Liver (tissue), 8 donors: ENCODE measurements at regions not wholly inside any gene's neighbourhood (a gene's known extent, or its start where the extent isn't known, plus 50 kb on each side); places are given as distances from the start of the nearest gene placed in this dataset.
A peak's percentile ranks its signal among the peaks of the same experiment; 100 is the strongest.

Experiments
- DNase-seq: peaks from one replicate; pipeline ENCODE4 v3.0.0-alpha.2; 2017; ENCODE audit warnings: low spot score
- H3K27ac ChIP-seq, 2 donors: one replicate each; pipeline ENCODE4 v1.7.0; 2013; ENCODE audit warnings: inconsistent platforms in 2 of 2, low read length in 2 of 2, control low read depth in 1 of 2, low read depth in 1 of 2, mild to moderate bottlenecking in 1 of 2
- H3K27me3 ChIP-seq, 4 donors: one replicate each; pipeline versions ENCODE4 v1.6.1 to v1.7.0; 2013; ENCODE audit warnings: low read length in 3 of 4, inconsistent platforms in 1 of 4, mild to moderate bottlenecking in 1 of 4, moderate library complexity in 1 of 4; ENCODE audit not compliant: control insufficient read depth in 4 of 4, insufficient read depth in 4 of 4
- H3K36me3 ChIP-seq, 4 donors: one replicate each; pipeline versions ENCODE4 v1.6.1 to v1.7.0; 2013; ENCODE audit warnings: low read length in 3 of 4, mild to moderate bottlenecking in 3 of 4, low read depth in 1 of 4, moderate library complexity in 1 of 4; ENCODE audit not compliant: control insufficient read depth in 4 of 4, insufficient read depth in 3 of 4
- H3K4me1 ChIP-seq, 4 donors: one replicate each; pipeline versions ENCODE4 v1.6.1 to v1.7.0; 2013; ENCODE audit warnings: low read length in 3 of 4, mild to moderate bottlenecking in 3 of 4, moderate library complexity in 1 of 4; ENCODE audit not compliant: control insufficient read depth in 4 of 4, insufficient read depth in 4 of 4
- H3K4me3 ChIP-seq, 3 donors: one replicate each; pipeline versions ENCODE4 v1.6.1 to v1.7.0; 2013; ENCODE audit warnings: low read length in 3 of 3, control low read depth in 1 of 3, low read depth in 1 of 3, mild to moderate bottlenecking in 1 of 3
- H3K9ac ChIP-seq, 2 donors: one replicate each; pipeline ENCODE4 v1.7.0; 2013; ENCODE audit warnings: low read length in 2 of 2, mild to moderate bottlenecking in 2 of 2, moderate library complexity in 2 of 2, control low read depth in 1 of 2, low read depth in 1 of 2
- H3K9me3 ChIP-seq, 4 donors: one replicate each; pipeline versions ENCODE4 v1.6.1 to v1.7.0; 2013; ENCODE audit warnings: low read length in 3 of 4; ENCODE audit not compliant: control insufficient read depth in 4 of 4
- EGR1 ChIP-seq, 2 donors: IDR thresholded peaks; 2 replicates each; pipeline ENCODE4 v1.6.1; 2016 to 2018; ENCODE audit warnings: antibody characterized with exemption in 2 of 2, low read depth in 2 of 2
- FOXA1 ChIP-seq: IDR thresholded peaks from 2 replicates; pipeline ENCODE4 v1.6.1; 2016; ENCODE audit warnings: antibody characterized with exemption
- FOXA2 ChIP-seq: IDR thresholded peaks from 2 replicates; pipeline ENCODE4 v1.6.1; 2016; ENCODE audit warnings: antibody characterized with exemption
- GABPA ChIP-seq, 2 donors: IDR thresholded peaks in 1 of 2; conservative IDR thresholded peaks in 1 of 2; 2 replicates each; pipeline ENCODE4 v1.6.1; 2016; ENCODE audit warnings: antibody characterized with exemption in 2 of 2, mild to moderate bottlenecking in 1 of 2, moderate library complexity in 1 of 2
- HNF4A ChIP-seq, 2 donors: conservative IDR thresholded peaks; 2 replicates each; pipeline ENCODE4 v1.6.1; 2016; ENCODE audit warnings: antibody characterized with exemption in 2 of 2, mild to moderate bottlenecking in 2 of 2
- HNF4G ChIP-seq: IDR thresholded peaks from 2 replicates; pipeline ENCODE4 v1.6.1; 2016; ENCODE audit warnings: antibody characterized with exemption
- JUND ChIP-seq, 2 donors: IDR thresholded peaks; 2 replicates each; pipeline ENCODE4 v1.6.1; 2016; ENCODE audit warnings: antibody characterized with exemption in 2 of 2
- NR2F2 ChIP-seq: IDR thresholded peaks from 2 replicates; pipeline ENCODE4 v1.6.1; 2016; ENCODE audit warnings: antibody characterized with exemption
- RAD21 ChIP-seq, 2 donors: IDR thresholded peaks; 2 replicates each; pipeline ENCODE4 v1.6.1; 2016; ENCODE audit warnings: antibody characterized with exemption in 2 of 2, mild to moderate bottlenecking in 2 of 2
- RXRA ChIP-seq, 2 donors: IDR thresholded peaks; 2 replicates each; pipeline ENCODE4 v1.6.1; 2017 to 2018; ENCODE audit warnings: antibody characterized with exemption in 2 of 2, mild to moderate bottlenecking in 1 of 2
- SP1 ChIP-seq: IDR thresholded peaks from 2 replicates; pipeline ENCODE4 v1.6.1; 2018; ENCODE audit warnings: antibody characterized with exemption, mild to moderate bottlenecking
- TAF1 ChIP-seq: conservative IDR thresholded peaks from 2 replicates; pipeline ENCODE4 v1.6.1; 2016; ENCODE audit warnings: antibody characterized with exemption, mild to moderate bottlenecking
- YY1 ChIP-seq: IDR thresholded peaks from 2 replicates; pipeline ENCODE4 v1.6.1; 2016; ENCODE audit warnings: antibody characterized with exemption, mild to moderate bottlenecking
- WGBS: extraction: QIAGEN DNeasy Blood & Tissue Kit; methylation state at CpG from one replicate; pipeline ENCODE4 v1.1.7; 2013; 5-methylcytosine and 5-hydroxymethylcytosine counted together
- TF ChIP-seq, protein P1 (sequence below): IDR thresholded peaks from 2 replicates; pipeline ENCODE4 v1.6.1; 2016; ENCODE audit warnings: antibody characterized with exemption, mild to moderate bottlenecking
- TF ChIP-seq, protein P2 (sequence below): IDR thresholded peaks from 2 replicates; pipeline ENCODE4 v1.6.1; 2016; ENCODE audit warnings: antibody characterized with exemption
- TF ChIP-seq, protein P3 (sequence below): IDR thresholded peaks from 2 replicates; pipeline ENCODE4 v1.6.1; 2016; ENCODE audit warnings: antibody characterized with exemption
- TF ChIP-seq, protein P4 (sequence below): IDR thresholded peaks from 2 replicates; pipeline ENCODE4 v1.6.1; 2016; ENCODE audit warnings: antibody characterized with exemption
- TF ChIP-seq, protein P5 (sequence below): fragments of 150-350 bp; IDR thresholded peaks from 2 replicates; pipeline ENCODE4 v1.5.1; 2017; ENCODE audit warnings: improper control_type of control experiment, low read depth, low read length; ENCODE audit not compliant: missing input control
- donor health status: healthy.
- donor health status: healthy.
- donor health status: healthy.
- donor health status: healthy.
- donor health status: healthy.

DNA sequence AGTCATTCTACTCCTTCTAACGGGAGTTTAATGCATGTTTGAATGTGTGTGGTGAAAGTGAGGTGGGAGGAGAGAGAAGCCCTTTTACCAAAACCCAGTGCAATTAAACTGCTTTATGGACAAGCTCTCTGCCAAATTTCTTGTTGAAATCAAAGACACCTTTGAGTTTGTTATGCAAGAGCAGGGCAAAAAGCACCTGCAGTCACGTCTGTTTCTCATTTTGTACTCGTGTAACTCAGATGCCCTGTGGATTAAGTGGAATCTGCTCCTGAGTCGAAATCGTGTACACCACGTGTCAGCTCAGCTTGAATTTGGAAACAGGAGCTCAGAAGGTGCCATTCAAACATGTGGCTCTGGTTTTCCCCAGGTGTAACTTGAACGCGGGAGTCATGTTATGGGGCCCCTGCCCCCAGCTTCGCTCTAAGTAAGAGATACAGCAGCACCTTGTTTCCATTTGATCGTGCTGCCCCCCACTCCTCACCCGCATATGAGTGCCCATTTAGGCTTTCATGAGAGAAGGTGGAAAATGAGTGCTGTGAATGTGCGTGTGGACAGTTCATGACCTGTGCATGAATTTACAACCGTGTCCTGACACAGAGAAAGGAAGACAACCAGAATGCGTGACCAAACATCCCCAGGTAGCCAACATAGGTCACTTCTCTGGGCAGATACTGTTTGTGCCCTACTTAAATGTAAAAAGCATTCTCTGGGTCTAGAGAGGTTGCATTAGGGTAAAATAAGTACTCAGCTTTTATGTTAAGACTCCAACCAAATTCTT lies 347.0 kb upstream of the SLC30A5 start:
- Histone ChIP-seq H3K36me3 (peaks cover 0 to 4% (median 0%) of the 10 kb centered on the region in 4 donors), H3K27ac (peak overlapping the region; percentile 92 to 95), H3K9ac (peak overlapping the region; percentile 59 to 79), H3K4me1 (peaks cover 5 to 42% (median 12%) of the 10 kb centered on the region in 4 donors), H3K27me3 (no peaks in the 10 kb centered on the region), H3K9me3 (no peaks in the 10 kb centered on the region), H3K4me3 (peak overlapping the region in 1 of 3 donors; percentile 21)
- DNase-seq = no peak
- TF ChIP-seq JUND (IDR thresholded peaks at IDR 0.05) (peak; percentile 14 to 75), RAD21 (IDR thresholded peaks at IDR 0.05) (peak; percentile 10 to 59), GABPA (IDR thresholded peaks at IDR 0.05 in 1 of 2, conservative IDR thresholded peaks at IDR 0.05 in 1 of 2) (peak in 1 of 2 donors; percentile 30), TAF1 (no peak), EGR1 (IDR thresholded peaks at IDR 0.05; ENCODE audit: low read depth in 2 of 2) (no peak), YY1 (peak; percentile 68), SP1 (peak; percentile 88), HNF4G (peak; percentile 76), FOXA2 (peak; percentile 52), HNF4A (conservative IDR thresholded peaks at IDR 0.05) (peak; percentile 94 to 97), RXRA (IDR thresholded peaks at IDR 0.05) (peak; percentile 77 to 90), FOXA1 (no peak), NR2F2 (no peak)
- TF ChIP-seq, protein P1, sequence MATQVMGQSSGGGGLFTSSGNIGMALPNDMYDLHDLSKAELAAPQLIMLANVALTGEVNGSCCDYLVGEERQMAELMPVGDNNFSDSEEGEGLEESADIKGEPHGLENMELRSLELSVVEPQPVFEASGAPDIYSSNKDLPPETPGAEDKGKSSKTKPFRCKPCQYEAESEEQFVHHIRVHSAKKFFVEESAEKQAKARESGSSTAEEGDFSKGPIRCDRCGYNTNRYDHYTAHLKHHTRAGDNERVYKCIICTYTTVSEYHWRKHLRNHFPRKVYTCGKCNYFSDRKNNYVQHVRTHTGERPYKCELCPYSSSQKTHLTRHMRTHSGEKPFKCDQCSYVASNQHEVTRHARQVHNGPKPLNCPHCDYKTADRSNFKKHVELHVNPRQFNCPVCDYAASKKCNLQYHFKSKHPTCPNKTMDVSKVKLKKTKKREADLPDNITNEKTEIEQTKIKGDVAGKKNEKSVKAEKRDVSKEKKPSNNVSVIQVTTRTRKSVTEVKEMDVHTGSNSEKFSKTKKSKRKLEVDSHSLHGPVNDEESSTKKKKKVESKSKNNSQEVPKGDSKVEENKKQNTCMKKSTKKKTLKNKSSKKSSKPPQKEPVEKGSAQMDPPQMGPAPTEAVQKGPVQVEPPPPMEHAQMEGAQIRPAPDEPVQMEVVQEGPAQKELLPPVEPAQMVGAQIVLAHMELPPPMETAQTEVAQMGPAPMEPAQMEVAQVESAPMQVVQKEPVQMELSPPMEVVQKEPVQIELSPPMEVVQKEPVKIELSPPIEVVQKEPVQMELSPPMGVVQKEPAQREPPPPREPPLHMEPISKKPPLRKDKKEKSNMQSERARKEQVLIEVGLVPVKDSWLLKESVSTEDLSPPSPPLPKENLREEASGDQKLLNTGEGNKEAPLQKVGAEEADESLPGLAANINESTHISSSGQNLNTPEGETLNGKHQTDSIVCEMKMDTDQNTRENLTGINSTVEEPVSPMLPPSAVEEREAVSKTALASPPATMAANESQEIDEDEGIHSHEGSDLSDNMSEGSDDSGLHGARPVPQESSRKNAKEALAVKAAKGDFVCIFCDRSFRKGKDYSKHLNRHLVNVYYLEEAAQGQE = no peak
- TF ChIP-seq, protein P2, sequence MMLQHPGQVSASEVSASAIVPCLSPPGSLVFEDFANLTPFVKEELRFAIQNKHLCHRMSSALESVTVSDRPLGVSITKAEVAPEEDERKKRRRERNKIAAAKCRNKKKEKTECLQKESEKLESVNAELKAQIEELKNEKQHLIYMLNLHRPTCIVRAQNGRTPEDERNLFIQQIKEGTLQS = peak; percentile 44
- TF ChIP-seq, protein P3, sequence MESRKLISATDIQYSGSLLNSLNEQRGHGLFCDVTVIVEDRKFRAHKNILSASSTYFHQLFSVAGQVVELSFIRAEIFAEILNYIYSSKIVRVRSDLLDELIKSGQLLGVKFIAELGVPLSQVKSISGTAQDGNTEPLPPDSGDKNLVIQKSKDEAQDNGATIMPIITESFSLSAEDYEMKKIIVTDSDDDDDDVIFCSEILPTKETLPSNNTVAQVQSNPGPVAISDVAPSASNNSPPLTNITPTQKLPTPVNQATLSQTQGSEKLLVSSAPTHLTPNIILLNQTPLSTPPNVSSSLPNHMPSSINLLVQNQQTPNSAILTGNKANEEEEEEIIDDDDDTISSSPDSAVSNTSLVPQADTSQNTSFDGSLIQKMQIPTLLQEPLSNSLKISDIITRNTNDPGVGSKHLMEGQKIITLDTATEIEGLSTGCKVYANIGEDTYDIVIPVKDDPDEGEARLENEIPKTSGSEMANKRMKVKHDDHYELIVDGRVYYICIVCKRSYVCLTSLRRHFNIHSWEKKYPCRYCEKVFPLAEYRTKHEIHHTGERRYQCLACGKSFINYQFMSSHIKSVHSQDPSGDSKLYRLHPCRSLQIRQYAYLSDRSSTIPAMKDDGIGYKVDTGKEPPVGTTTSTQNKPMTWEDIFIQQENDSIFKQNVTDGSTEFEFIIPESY = peak; percentile 84
- TF ChIP-seq, protein P4, sequence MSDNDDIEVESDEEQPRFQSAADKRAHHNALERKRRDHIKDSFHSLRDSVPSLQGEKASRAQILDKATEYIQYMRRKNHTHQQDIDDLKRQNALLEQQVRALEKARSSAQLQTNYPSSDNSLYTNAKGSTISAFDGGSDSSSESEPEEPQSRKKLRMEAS = peak; percentile 91
- TF ChIP-seq, protein P5, sequence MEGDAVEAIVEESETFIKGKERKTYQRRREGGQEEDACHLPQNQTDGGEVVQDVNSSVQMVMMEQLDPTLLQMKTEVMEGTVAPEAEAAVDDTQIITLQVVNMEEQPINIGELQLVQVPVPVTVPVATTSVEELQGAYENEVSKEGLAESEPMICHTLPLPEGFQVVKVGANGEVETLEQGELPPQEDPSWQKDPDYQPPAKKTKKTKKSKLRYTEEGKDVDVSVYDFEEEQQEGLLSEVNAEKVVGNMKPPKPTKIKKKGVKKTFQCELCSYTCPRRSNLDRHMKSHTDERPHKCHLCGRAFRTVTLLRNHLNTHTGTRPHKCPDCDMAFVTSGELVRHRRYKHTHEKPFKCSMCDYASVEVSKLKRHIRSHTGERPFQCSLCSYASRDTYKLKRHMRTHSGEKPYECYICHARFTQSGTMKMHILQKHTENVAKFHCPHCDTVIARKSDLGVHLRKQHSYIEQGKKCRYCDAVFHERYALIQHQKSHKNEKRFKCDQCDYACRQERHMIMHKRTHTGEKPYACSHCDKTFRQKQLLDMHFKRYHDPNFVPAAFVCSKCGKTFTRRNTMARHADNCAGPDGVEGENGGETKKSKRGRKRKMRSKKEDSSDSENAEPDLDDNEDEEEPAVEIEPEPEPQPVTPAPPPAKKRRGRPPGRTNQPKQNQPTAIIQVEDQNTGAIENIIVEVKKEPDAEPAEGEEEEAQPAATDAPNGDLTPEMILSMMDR = no peak
- WGBS = 35% methylated on average over 14 of the region's 14 CpGs
